GM12874 (cell line): ENCODE measurements at regions not wholly inside any gene's neighbourhood (a gene's known extent, or its start where the extent isn't known, plus 50 kb on each side); places are given as distances from the start of the nearest gene placed in this dataset.

Experiments used
- CTCF ChIP-seq: IDR thresholded peaks from 2 replicates; pipeline ENCODE4 v1.5.1; 2011; ENCODE audit warnings: low read depth, mild to moderate bottlenecking, control low read depth, low read length, moderate library complexity; ENCODE audit not compliant: insufficient read depth

DNA sequence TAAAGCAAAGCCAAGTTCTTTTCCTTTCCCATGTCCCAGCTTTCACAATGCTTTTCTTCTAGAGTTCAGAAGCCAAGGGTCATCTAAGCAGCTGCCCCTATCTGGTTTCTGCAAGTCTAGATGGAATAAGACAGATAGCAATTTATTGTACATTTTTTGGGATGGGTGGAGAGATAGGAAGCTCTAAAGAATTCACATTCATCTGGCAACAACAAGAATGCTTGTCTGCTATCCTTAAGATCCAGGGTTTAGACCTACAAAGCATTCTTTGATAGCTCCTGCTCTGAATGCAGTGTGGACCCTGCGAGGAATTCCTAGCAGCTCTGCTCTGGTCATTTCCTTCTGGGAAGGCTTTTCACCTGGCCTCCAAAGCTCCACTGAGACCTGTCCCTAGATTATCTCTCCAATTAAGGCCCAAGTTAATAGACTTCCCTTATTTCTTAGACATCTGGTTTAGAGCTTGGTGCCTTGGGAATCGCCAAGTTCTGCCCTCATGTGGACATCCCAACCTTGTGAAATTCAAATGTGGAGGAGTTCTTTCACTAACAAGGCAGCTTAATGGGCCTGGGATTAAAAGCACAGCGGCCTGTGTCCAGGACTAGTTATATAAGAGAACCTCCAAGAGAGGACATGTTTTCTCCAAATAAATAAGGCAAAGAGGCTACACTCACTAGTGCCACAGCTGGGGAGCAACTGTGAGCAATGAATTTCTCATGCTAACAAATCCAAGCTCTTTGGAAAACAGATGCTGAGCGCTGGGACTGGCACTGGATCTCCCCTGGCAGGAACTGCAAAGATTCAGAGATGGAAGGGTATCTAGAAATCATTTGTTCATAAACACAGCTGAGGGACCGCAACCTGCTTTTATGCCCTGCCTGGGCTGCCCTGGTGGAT lies 384.5 kb upstream of the DDHD1 start:
- TF ChIP-seq CTCF, result no peak

GRCh38 chr14:53536446-53536845 lies 383.3 kb upstream of the DDHD1 start:
- no peak for TF ChIP-seq CTCF

- no peak for TF ChIP-seq CTCF
Observed at GRCh38 chr14:53534841-53535240, 381.7 kb upstream of the DDHD1 start.

GRCh38 chr14:53533384-53533970 lies 380.4 kb upstream of the DDHD1 start:
- no peak for TF ChIP-seq CTCF

- TF ChIP-seq CTCF, result no peak
Observed at GRCh38 chr14:53532853-53533252, 379.7 kb upstream of the DDHD1 start.

- TF ChIP-seq CTCF, result no peak
Observed at GRCh38 chr14:53531730-53532129, 378.6 kb upstream of the DDHD1 start.

GRCh38 chr14:53531156-53531555 lies 378.0 kb upstream of the DDHD1 start:
- TF ChIP-seq CTCF, result no peak
